MM.1S (cell line): ENCODE measurements at regions not wholly inside any gene's neighbourhood (a gene's known extent, or its start where the extent isn't known, plus 50 kb on each side); places are given as distances from the start of the nearest gene placed in this dataset.

Experiments
- CTCF ChIP-seq: fragments of 300-600 bp; sonication (generic); IDR thresholded peaks from 2 replicates; pipeline ENCODE4 v1.5.1; 2016; ENCODE audit warnings: antibody characterized with exemption, low read length, mixed read lengths
- EZH2 ChIP-seq: fragments of 300-600 bp; sonication (generic); optimal IDR thresholded peaks from 2 replicates; pipeline ENCODE3; 2017; ENCODE audit warnings: low read depth, mild to moderate bottlenecking, antibody characterized with exemption, low read length, mixed read lengths

- peak; percentile 31 for TF ChIP-seq CTCF
- no peak for TF ChIP-seq EZH2
Observed at GRCh38 chr6:142537612-142538478, 236.0 kb downstream of the ADGRG6 start.
